BJ (cell line): ENCODE measurements at regions not wholly inside any gene's neighbourhood (a gene's known extent, or its start where the extent isn't known, plus 50 kb on each side); places are given as distances from the start of the nearest gene placed in this dataset.
A peak's percentile ranks its signal among the peaks of the same experiment; 100 is the strongest.

Source experiments
- CTCF ChIA-PET: fragments of 350-600 bp; formaldehyde crosslinking; extraction: SDS; loops from one replicate; lab custom pipeline; 2021; ENCODE audit warnings: antibody characterized with exemption, inconsistent platforms; lab: Yijun Ruan, JAX
- POLR2A ChIA-PET: fragments of 300-600 bp; sonication (Branson Sonifier 250); formaldehyde crosslinking; extraction: SDS; loops from one replicate; lab custom pipeline; 2021; ENCODE audit warnings: antibody characterized with exemption; lab: Charles Lee
- DNase-seq: peaks from one replicate; pipeline ENCODE4 v3.0.0-alpha.2; 2011; ENCODE audit warnings: low read depth
- H3K27me3 ChIP-seq: 2 replicates; pipeline ENCODE4 v1.6.0; 2011; ENCODE audit warnings: low read length; ENCODE audit not compliant: control insufficient read depth, insufficient read depth
- H3K36me3 ChIP-seq: 2 replicates; pipeline ENCODE4 v1.5.1; 2011; ENCODE audit warnings: low read length; ENCODE audit not compliant: control insufficient read depth, insufficient read depth
- H3K4me3 ChIP-seq: 2 replicates; pipeline ENCODE4 v1.5.1; 2011; ENCODE audit warnings: low read depth, mild to moderate bottlenecking, control low read depth, low read length
- CTCF ChIP-seq: IDR thresholded peaks from 2 replicates; pipeline ENCODE4 v1.5.1; 2011; ENCODE audit warnings: low read depth, mild to moderate bottlenecking, control low read depth, inconsistent platforms, low read length, moderate library complexity; ENCODE audit not compliant: insufficient read depth

GRCh38 chr13:109496216-109496615 lies 290.2 kb downstream of the IRS2 start:
- POLR2A ChIA-PET: interaction anchor here (0.6 kb wide), 1 partner anchor 106 kb away, joined by 3 read pairs; no protein-coding TSS in a partner anchor
- no peak for TF ChIP-seq CTCF
- Histone ChIP-seq H3K4me3 (no peak overlapping the region), H3K27me3 (no peaks in the 10 kb centered on the region; the same call in 1 of the 2 replicates), H3K36me3 (no peaks in the 10 kb centered on the region)
- CTCF ChIA-PET: interaction anchor here (1.5 kb wide), 1 partner anchor 13 kb away, joined by 4 read pairs; no protein-coding TSS in a partner anchor
- no peak for DNase-seq

DNA sequence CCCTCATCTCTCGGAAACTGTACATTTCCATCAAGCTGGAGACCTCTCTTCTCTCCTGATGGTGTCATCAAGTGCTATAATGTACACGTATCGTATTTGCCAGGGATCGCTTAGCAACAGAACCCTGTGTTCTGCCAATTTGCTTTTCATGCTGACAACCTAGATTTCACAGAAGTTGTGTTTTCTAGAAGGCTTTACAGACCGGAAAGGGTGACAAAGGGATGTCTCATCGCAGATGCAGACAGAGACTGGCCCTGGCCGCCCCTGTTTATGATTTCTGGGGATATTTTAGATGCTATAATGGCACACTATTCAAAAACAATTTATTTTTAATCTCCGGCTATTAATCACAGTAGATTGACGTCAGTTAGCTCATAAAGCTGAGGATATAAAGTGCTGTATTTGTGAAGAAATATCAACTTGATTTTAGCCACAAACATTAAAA lies 291.4 kb downstream of the IRS2 start:
- ChIA-PET CTCF (no interaction called here), POLR2A (no interaction called here)
- no peaks in the 10 kb centered on the region for H3K36me3 ChIP-seq
- no peaks in the 10 kb centered on the region for H3K27me3 ChIP-seq
- no peak for TF ChIP-seq CTCF
- peak; percentile 30 for DNase-seq
- H3K4me3 ChIP-seq: no peak overlapping the region

DNA sequence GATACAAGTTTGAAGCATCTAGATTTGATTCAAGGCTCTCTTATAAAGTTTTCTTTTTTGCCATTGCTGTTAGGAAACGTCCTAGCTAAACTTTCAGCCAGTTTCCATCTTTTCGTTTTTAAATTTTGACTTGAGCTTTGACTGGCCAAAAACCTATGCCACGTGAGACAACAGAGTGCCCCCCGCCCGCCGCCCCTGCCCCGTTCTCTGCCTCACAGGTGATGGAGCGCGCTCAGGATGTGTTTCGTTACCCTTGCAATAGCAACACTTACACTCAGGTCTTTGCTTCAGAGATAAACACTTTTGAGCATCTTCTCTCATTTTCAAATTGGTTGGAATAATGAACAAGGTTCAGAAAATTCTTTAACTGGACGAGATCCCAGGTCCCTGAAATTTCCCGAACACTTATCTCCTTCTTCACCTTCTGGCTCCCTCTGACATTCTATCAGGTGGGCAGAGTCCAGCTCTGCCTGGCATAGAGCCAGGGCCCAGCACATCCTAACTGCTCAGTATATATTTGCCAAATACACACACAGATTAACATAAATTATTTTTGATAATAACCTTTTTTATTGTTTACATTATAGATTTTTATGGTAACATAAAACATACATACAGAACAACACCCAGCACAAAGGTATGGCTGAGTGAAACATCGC lies 301.1 kb downstream of the IRS2 start:
- CTCF ChIA-PET: no interaction called here
- no peak for TF ChIP-seq CTCF
- Histone ChIP-seq H3K4me3 (no peak overlapping the region), H3K27me3 (no peaks in the 10 kb centered on the region), H3K36me3 (no peaks in the 10 kb centered on the region)
- DNase-seq: no peak
- POLR2A ChIA-PET: no interaction called here

GRCh38 chr13:109483284-109483683 lies 303.1 kb downstream of the IRS2 start:
- Histone ChIP-seq H3K27me3 (peaks cover 2% of the 10 kb centered on the region; the same call in 1 of the 2 replicates), H3K36me3 (no peaks in the 10 kb centered on the region), H3K4me3 (no peak overlapping the region)
- DNase-seq: no peak
- POLR2A ChIA-PET: no interaction called here
- CTCF ChIA-PET: no interaction called here
- TF ChIP-seq CTCF: no peak

DNA sequence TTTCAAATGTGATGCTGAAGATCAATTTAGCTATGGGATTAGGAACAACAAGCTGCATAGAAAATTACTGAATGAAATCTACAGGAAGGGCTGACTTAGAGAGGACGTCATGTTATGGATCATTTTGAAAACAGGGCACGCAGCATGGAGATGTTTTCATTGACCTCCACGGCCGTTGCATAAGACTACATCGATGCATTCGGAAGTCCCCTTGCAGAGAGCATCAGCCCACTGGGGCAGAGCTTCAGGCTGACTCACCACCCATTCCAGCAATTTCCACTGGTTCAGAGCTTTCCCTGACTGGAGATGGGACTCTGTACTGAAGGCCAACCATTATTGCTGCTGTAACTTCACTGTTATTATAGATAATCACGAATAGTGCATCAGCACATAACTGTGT lies 305.3 kb downstream of the IRS2 start:
- TF ChIP-seq CTCF: no peak
- no peaks in the 10 kb centered on the region for H3K36me3 ChIP-seq
- H3K4me3 ChIP-seq: no peak overlapping the region
- ChIA-PET POLR2A (no interaction called here), CTCF (no interaction called here)
- no peak for DNase-seq
- peaks cover 2% of the 10 kb centered on the region; the same call in 1 of the 2 replicates for H3K27me3 ChIP-seq
